ENCODE measurements at regions not wholly inside any gene's neighbourhood (a gene's known extent, or its start where the extent isn't known, plus 50 kb on each side); places are given as distances from the start of the nearest gene placed in this dataset.
"Not testable (repeated sequence)": the region's sequence is repeated elsewhere in the genome, so short reads cannot be mapped to it uniquely, and the experiment has no call there.

- not testable (repeated sequence) for TF ChIP-seq CTCF (conservative IDR thresholded peaks at IDR 0.05); ZFX (IDR thresholded peaks at IDR 0.05)
These were observed 198.0 kb downstream of the OTOP1 start for GRCh38 chr4:4028752-4029151.
